Keratinocyte (primary cell): ENCODE measurements at regions not wholly inside any gene's neighbourhood (a gene's known extent, or its start where the extent isn't known, plus 50 kb on each side); places are given as distances from the start of the nearest gene placed in this dataset.

Experiments used
- DNase-seq: peaks from one replicate; pipeline ENCODE4 v3.0.0-alpha.2; 2011; ENCODE audit warnings: low read depth, missing footprints, low spot score
- FAIRE-seq: peaks from 2 replicates; lab custom pipeline; 2011; peaks lifted over from hg19 to GRCh38; lab: Jason Lieb, UNC
- H2AFZ ChIP-seq: 2 replicates; pipeline ENCODE4 v1.6.0; 2012; ENCODE audit warnings: low read length, control low read depth, inconsistent platforms; ENCODE audit not compliant: control insufficient read depth
- H3K27ac ChIP-seq: 2 replicates; pipeline ENCODE4 v1.5.1; 2011; ENCODE audit warnings: low read length; ENCODE audit not compliant: control insufficient read depth, insufficient read depth
- H3K27me3 ChIP-seq: 3 replicates; pipeline ENCODE4 v1.6.0; 2011; ENCODE audit warnings: low read length; ENCODE audit not compliant: control insufficient read depth, insufficient read depth; ENCODE audit errors: extremely low read depth
- H3K36me3 ChIP-seq, 2 experiments: 2 replicates in 1 of 2; 3 replicates in 1 of 2; pipeline ENCODE4 v1.5.1; 2011; ENCODE audit warnings: low read length in 2 of 2, mild to moderate bottlenecking in 1 of 2; ENCODE audit not compliant: control insufficient read depth in 2 of 2, insufficient read depth in 2 of 2; ENCODE audit errors: extremely low read depth in 1 of 2
- H3K4me1 ChIP-seq: 3 replicates; pipeline ENCODE4 v1.5.1; 2011; ENCODE audit warnings: low read length; ENCODE audit not compliant: control insufficient read depth, insufficient read depth; ENCODE audit errors: extremely low read depth
- H3K4me2 ChIP-seq: 3 replicates; pipeline ENCODE4 v1.6.0; 2011; ENCODE audit warnings: low read depth, low read length; ENCODE audit not compliant: control insufficient read depth, insufficient read depth; ENCODE audit errors: extremely low read depth
- H3K4me3 ChIP-seq, 3 experiments: fragments of 200-600 bp in 1 of 3; sonication (generic) in 1 of 3; 2 replicates in 2 of 3; 3 replicates in 1 of 3; pipeline ENCODE4 v1.5.1; 2011 to 2016; ENCODE audit warnings: low read length in 3 of 3, mild to moderate bottlenecking in 3 of 3, control low read depth in 2 of 3, inconsistent platforms in 1 of 3, low read depth in 1 of 3, mixed read lengths in 1 of 3, mixed run types in 1 of 3, moderate library complexity in 1 of 3; ENCODE audit not compliant: control insufficient read depth in 2 of 3, insufficient read depth in 2 of 3; ENCODE audit errors: extremely low read depth in 1 of 3
- H3K79me2 ChIP-seq: 2 replicates; pipeline ENCODE4 v1.6.0; 2012; ENCODE audit warnings: low read length; ENCODE audit not compliant: control insufficient read depth, insufficient read depth
- H3K9ac ChIP-seq: 3 replicates; pipeline ENCODE4 v1.6.0; 2011; ENCODE audit warnings: low read length; ENCODE audit not compliant: control insufficient read depth, insufficient read depth; ENCODE audit errors: extremely low read depth
- H3K9me1 ChIP-seq: 3 replicates; pipeline ENCODE4 v1.6.0; 2011; ENCODE audit warnings: low read length; ENCODE audit not compliant: control insufficient read depth, insufficient read depth; ENCODE audit errors: extremely low read depth
- H3K9me3 ChIP-seq: 2 replicates; pipeline ENCODE4 v1.5.1; 2012; ENCODE audit warnings: low read depth, low read length; ENCODE audit not compliant: control insufficient read depth
- H4K20me1 ChIP-seq: 3 replicates; pipeline ENCODE4 v1.6.0; 2011; ENCODE audit warnings: low read length; ENCODE audit not compliant: control insufficient read depth, insufficient read depth; ENCODE audit errors: extremely low read depth
- EZH2 ChIP-seq: IDR thresholded peaks from one replicate; pipeline ENCODE4 v1.6.1; 2012; ENCODE audit warnings: inconsistent platforms, mild to moderate bottlenecking, low read length, moderate library complexity
- dilution Hi-C: fragments of 300-500 bp; cut with MboI; formaldehyde crosslinking; loops from one replicate; pipeline ENCODE4 v1.7.0; 2020; ENCODE audit warnings: low sequenced_read_pairs; ENCODE audit not compliant: extremely low pct_ligation_motif_present
- TF ChIP-seq, protein P1 (sequence below), 3 experiments: IDR thresholded peaks in 1 of 3; conservative IDR thresholded peaks in 1 of 3; optimal IDR thresholded peaks in 1 of 3; 2 replicates in 2 of 3; 3 replicates in 1 of 3; pipeline versions ENCODE3 to v1.5.1; 2011; ENCODE audit warnings: low read length in 3 of 3, mild to moderate bottlenecking in 3 of 3, moderate library complexity in 2 of 3, control low read depth in 1 of 3, inconsistent platforms in 1 of 3; ENCODE audit not compliant: insufficient read depth in 2 of 3; ENCODE audit errors: extremely low read depth in 1 of 3

GRCh38 chr12:4164559-4165558 lies 108.7 kb upstream of the CCND2 start:
- FAIRE-seq (peak; percentile 69), DNase-seq (peak; percentile 40)
- Histone ChIP-seq H3K27me3 (no peaks in the 10 kb centered on the region), H3K27ac (peak overlapping the region; percentile 61), H3K9me3 (no peaks in the 10 kb centered on the region), H3K4me2 (peak overlapping the region; percentile 62), H3K79me2 (no peaks in the 10 kb centered on the region), H3K4me1 (peaks cover 12% of the 10 kb centered on the region), H4K20me1 (no peaks in the 10 kb centered on the region), H3K9ac (peak overlapping the region; percentile 73), H3K36me3 (no peaks in the 10 kb centered on the region), H3K4me3 (peak overlapping the region; percentile 23 to 48 (median 46)), H3K9me1 (no peaks in the 10 kb centered on the region), H2AFZ (peak overlapping the region; percentile 93)
- dilution Hi-C loops, result no loop called here
- TF ChIP-seq, protein P1, sequence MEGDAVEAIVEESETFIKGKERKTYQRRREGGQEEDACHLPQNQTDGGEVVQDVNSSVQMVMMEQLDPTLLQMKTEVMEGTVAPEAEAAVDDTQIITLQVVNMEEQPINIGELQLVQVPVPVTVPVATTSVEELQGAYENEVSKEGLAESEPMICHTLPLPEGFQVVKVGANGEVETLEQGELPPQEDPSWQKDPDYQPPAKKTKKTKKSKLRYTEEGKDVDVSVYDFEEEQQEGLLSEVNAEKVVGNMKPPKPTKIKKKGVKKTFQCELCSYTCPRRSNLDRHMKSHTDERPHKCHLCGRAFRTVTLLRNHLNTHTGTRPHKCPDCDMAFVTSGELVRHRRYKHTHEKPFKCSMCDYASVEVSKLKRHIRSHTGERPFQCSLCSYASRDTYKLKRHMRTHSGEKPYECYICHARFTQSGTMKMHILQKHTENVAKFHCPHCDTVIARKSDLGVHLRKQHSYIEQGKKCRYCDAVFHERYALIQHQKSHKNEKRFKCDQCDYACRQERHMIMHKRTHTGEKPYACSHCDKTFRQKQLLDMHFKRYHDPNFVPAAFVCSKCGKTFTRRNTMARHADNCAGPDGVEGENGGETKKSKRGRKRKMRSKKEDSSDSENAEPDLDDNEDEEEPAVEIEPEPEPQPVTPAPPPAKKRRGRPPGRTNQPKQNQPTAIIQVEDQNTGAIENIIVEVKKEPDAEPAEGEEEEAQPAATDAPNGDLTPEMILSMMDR (optimal IDR thresholded peaks at IDR 0.05 in 1 of 3, IDR thresholded peaks at IDR 0.05 in 1 of 3, conservative IDR thresholded peaks at IDR 0.05 in 1 of 3; ENCODE audit: extremely low read depth in 1 of 3, insufficient read depth in 2 of 3, low read length in 3 of 3), result no peak
- no peak for TF ChIP-seq EZH2

GRCh38 chr12:4164188-4164558 lies 109.4 kb upstream of the CCND2 start:
- no peak for FAIRE-seq

More at GRCh38 chr12:4164188-4164558, 109.4 kb upstream of the CCND2 start:
- H3K27me3 ChIP-seq, result no peaks in the 10 kb centered on the region
- H3K9me1 ChIP-seq, result no peaks in the 10 kb centered on the region
- TF ChIP-seq, protein P1 (optimal IDR thresholded peaks at IDR 0.05 in 1 of 3, IDR thresholded peaks at IDR 0.05 in 1 of 3, conservative IDR thresholded peaks at IDR 0.05 in 1 of 3; ENCODE audit: extremely low read depth in 1 of 3, insufficient read depth in 2 of 3, low read length in 3 of 3), result no peak
- no peak for TF ChIP-seq EZH2
- H3K4me3 ChIP-seq, result peak overlapping the region in 2 of 3 experiments; percentile 46 to 48
- peak overlapping the region; percentile 61 for H3K27ac ChIP-seq
- dilution Hi-C loops, result no loop called here
- no peaks in the 10 kb centered on the region for H3K36me3 ChIP-seq
- H3K79me2 ChIP-seq, result no peaks in the 10 kb centered on the region
- H3K9me3 ChIP-seq, result no peaks in the 10 kb centered on the region
- H3K9ac ChIP-seq, result peak overlapping the region; percentile 73
- no peaks in the 10 kb centered on the region for H4K20me1 ChIP-seq
- peaks cover 12% of the 10 kb centered on the region for H3K4me1 ChIP-seq
- DNase-seq, result no peak
- peak overlapping the region; percentile 93 for H2AFZ ChIP-seq
- peak overlapping the region; percentile 62 for H3K4me2 ChIP-seq
